HG03135 (cell line): ENCODE measurements at regions not wholly inside any gene's neighbourhood (a gene's known extent, or its start where the extent isn't known, plus 50 kb on each side); places are given as distances from the start of the nearest gene placed in this dataset.

Source experiments
- ATAC-seq: cut with Tn5 transposase; IDR thresholded peaks from one replicate; pipeline ENCODE4 v1.9.1; 2021; ENCODE audit warnings: mild to moderate bottlenecking, moderate library complexity; ENCODE audit not compliant: unreplicated experiment

GRCh38 chr1:25106976-25107642 is 125.2 kb downstream of the SYF2 start:
- no peak for ATAC-seq

- no peak for ATAC-seq
Measured at GRCh38 chr1:25106352-25106751, 126.0 kb downstream of the SYF2 start.

GRCh38 chr1:25105836-25106235 is 126.5 kb downstream of the SYF2 start:
- ATAC-seq: no peak

GRCh38 chr1:25104932-25105561 is 127.3 kb downstream of the SYF2 start:
- no peak for ATAC-seq

GRCh38 chr1:25103164-25103795 is 129.0 kb downstream of the SYF2 start:
- ATAC-seq: no peak

- ATAC-seq: no peak
Measured at GRCh38 chr1:25100151-25100833, 132.0 kb downstream of the SYF2 start.

GRCh38 chr1:25099343-25099951 is 132.9 kb downstream of the SYF2 start:
- ATAC-seq: peak; percentile 42

GRCh38 chr1:25098717-25099116 is 133.6 kb downstream of the SYF2 start:
- no peak for ATAC-seq

GRCh38 chr1:25096307-25097150 is 135.8 kb downstream of the SYF2 start:
- no peak for ATAC-seq

- no peak for ATAC-seq
Measured at GRCh38 chr1:25095635-25096200, 136.6 kb downstream of the SYF2 start.

- no peak for ATAC-seq
Measured at GRCh38 chr1:25094995-25095394, 137.3 kb downstream of the SYF2 start.

- ATAC-seq: no peak
Measured at GRCh38 chr1:25094229-25094628, 138.1 kb downstream of the SYF2 start.

- ATAC-seq: no peak
Measured at GRCh38 chr1:25091658-25092057, 140.6 kb downstream of the SYF2 start.

- no peak for ATAC-seq
Measured at GRCh38 chr1:25090707-25091422, 141.4 kb downstream of the SYF2 start.

- ATAC-seq: no peak
Measured at GRCh38 chr1:25089772-25090171, 142.5 kb downstream of the SYF2 start.

GRCh38 chr1:25088946-25089345 is 143.4 kb downstream of the SYF2 start:
- ATAC-seq: no peak

- no peak for ATAC-seq
Measured at GRCh38 chr1:25088180-25088701, 144.1 kb downstream of the SYF2 start.

- ATAC-seq: no peak
Measured at GRCh38 chr1:25086518-25087079, 145.7 kb downstream of the SYF2 start.

GRCh38 chr1:25084407-25084806 is 147.9 kb downstream of the SYF2 start:
- ATAC-seq: no peak
